Tibial nerve (tissue), 4 donors: ENCODE measurements at regions not wholly inside any gene's neighbourhood (a gene's known extent, or its start where the extent isn't known, plus 50 kb on each side); places are given as distances from the start of the nearest gene placed in this dataset.

ENCODE experiments used
- EP300 ChIP-seq, 2 donors: sonication (generic); formaldehyde crosslinking; IDR thresholded peaks; one replicate each; pipeline ENCODE4 v1.6.1; 2017; ENCODE audit warnings: antibody characterized with exemption in 2 of 2, mild to moderate bottlenecking in 1 of 2
- POLR2A ChIP-seq, 2 donors: fragments of 450-650 bp; IDR thresholded peaks; one replicate each; pipeline ENCODE4 v1.6.1; 2017; ENCODE audit warnings: antibody characterized with exemption in 2 of 2, mild to moderate bottlenecking in 2 of 2, moderate library complexity in 2 of 2
- TF ChIP-seq, protein P1 (sequence below), 5 experiments: fragments of 200-600 bp in 3 of 5; fragments of 450-650 bp in 2 of 5; sonication (generic) in 3 of 5; IDR thresholded peaks; one replicate each; pipeline ENCODE4 v1.5.1; 2016 to 2019; ENCODE audit warnings: antibody characterized with exemption in 5 of 5, mild to moderate bottlenecking in 3 of 5, moderate library complexity in 2 of 5

DNA sequence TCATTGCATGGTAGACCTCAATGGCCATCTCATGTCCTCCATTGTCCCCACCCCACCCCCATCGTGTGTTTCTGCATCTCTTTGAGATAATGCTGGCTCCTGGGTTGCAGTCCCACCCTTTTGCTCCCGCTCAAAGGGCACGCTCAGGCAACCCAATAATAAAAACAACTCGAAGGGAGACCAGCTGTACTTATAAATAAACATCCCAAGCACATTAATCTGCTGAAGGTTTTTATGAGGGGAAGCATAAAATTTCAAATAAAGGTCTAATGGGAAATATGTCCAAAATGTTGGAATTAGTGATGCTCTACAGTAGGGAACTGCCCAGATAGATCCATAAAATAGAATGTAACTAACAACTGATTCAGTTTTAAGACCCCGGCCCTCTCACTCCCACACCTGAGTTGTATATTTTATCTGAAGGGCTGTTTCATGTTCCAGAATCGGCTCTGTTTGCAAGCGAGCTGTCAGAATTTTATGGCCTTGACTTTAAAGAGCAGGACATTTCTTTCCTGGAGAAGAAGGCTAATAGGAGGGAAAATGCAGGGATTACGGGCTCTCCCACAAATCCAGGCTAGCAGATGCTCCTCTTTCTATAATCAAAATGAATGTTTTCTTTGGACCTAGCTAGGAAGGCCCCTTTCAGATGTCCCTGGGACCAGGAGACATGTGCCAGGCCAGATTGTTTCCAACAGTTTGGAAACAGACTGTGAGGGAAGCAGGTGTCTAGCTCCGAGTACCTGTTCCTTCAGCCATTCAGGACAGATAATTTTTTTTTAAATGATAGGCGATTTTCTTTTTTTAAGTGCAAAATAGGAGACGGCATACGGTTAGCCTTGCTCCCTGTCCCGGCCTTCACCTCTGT lies 103.7 kb downstream of the APOB start:
- TF ChIP-seq, protein P1, sequence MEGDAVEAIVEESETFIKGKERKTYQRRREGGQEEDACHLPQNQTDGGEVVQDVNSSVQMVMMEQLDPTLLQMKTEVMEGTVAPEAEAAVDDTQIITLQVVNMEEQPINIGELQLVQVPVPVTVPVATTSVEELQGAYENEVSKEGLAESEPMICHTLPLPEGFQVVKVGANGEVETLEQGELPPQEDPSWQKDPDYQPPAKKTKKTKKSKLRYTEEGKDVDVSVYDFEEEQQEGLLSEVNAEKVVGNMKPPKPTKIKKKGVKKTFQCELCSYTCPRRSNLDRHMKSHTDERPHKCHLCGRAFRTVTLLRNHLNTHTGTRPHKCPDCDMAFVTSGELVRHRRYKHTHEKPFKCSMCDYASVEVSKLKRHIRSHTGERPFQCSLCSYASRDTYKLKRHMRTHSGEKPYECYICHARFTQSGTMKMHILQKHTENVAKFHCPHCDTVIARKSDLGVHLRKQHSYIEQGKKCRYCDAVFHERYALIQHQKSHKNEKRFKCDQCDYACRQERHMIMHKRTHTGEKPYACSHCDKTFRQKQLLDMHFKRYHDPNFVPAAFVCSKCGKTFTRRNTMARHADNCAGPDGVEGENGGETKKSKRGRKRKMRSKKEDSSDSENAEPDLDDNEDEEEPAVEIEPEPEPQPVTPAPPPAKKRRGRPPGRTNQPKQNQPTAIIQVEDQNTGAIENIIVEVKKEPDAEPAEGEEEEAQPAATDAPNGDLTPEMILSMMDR (IDR thresholded peaks at IDR 0.05) = no peak
- TF ChIP-seq POLR2A (IDR thresholded peaks at IDR 0.05) (no peak), EP300 (IDR thresholded peaks at IDR 0.05) (no peak)
